ENCODE measurements at regions not wholly inside any gene's neighbourhood (a gene's known extent, or its start where the extent isn't known, plus 50 kb on each side); places are given as distances from the start of the nearest gene placed in this dataset.
A peak's percentile ranks its signal among the peaks of the same experiment; 100 is the strongest.

DNA sequence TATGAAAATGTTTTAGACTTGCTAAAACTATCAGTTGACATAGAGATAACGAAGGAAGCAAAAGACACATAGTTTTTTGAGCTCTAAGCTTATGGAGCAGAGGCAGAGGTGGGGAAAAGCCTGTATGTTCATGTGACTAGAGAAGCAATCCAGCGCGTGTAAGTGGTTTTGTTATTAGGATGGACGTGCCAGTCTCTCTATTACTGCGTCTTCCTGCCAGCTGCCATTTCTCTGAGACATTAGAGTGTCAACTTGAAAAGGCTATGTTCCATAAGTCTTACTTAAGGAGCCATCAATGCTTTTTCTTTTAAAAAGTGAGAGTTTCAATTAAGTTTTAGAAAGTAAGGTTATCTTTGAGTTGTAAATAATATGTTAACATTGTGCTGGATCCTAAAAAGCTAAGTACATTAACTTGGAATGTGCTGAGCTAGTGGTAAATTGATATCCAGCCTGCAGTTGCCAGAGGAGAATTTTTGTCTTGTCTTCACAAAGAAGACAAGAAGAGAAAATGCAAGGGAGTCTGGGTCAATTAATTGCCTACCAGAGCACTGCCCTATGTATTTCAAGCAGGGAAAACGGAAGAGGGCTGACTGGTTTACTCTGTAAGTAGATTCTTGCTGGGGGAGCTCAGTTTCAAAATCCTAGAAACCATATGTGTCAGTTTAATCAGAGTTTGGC, 161.8 kb upstream of the B3GALT2 start:
- TF ChIP-seq GATA2 (IDR thresholded peaks at IDR 0.05; ENCODE audit: low read depth, low read length): no peak
- no peak for TF ChIP-seq GATA3 (IDR thresholded peaks at IDR 0.05; ENCODE audit: low read depth, low read length)

DNA sequence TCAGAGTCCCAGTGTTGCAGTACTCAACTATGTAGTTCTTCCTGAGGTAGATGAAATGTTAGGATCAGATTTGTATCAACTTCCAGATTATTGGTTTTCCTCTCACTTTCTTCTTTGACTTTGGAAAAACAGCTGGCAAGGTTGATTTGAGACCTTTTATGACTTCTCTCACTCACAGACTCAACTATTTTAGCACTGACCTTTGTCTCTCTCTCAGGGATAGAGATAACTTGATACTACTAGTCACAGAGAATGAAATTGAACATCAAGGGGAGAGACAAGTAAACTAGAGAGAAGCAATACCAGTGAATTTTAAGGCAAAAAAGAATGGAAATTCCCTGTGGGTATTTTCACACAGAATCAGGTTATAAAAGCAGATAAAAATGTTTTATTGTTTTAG, 159.7 kb upstream of the B3GALT2 start:
- TF ChIP-seq GATA2 (IDR thresholded peaks at IDR 0.05; ENCODE audit: low read depth, low read length) (no peak), GATA3 (IDR thresholded peaks at IDR 0.05; ENCODE audit: low read depth, low read length) (no peak)

DNA sequence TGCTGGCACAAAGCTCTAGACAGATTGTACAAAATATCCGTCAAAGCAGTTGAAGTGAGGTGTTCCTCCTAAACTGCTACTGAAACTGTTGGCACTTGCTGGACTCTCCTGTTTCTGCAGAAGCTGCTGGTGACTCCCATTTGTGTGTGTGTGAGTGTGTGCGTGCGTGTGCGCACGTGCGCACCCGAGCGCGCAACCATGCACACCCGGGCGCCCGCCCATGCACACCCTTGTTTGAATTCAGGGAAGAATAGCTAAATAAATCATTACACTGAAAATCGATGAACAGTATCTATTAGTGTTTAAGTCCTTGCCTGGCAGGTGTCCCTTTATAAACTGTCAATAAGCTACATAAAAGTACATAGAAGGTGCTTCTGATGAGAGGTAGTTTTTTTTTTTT, 156.4 kb upstream of the B3GALT2 start:
- TF ChIP-seq GATA2 (IDR thresholded peaks at IDR 0.05; ENCODE audit: low read depth, low read length) (no peak), GATA3 (IDR thresholded peaks at IDR 0.05; ENCODE audit: low read depth, low read length) (no peak)

DNA sequence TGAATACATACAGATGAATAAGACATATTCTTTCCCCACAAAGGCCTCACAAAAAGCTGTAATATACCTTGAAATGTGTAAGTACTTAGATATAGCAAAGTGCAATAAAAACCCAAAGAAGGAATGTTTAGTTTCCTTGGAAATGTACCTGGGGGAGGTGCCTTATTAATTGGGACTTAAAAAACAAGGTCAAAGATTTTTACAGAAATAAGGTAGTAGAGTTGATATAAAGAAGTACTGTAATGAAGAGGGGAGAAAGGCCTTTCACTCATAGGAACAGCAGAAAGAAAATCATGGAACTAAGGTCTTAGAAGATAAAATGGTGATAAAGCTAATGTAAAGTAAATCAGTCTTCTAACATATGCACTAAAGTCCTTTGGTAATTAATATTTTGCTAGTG, 153.9 kb upstream of the B3GALT2 start:
- TF ChIP-seq GATA2 (IDR thresholded peaks at IDR 0.05; ENCODE audit: low read depth, low read length) (no peak), GATA3 (IDR thresholded peaks at IDR 0.05; ENCODE audit: low read depth, low read length) (no peak)

DNA sequence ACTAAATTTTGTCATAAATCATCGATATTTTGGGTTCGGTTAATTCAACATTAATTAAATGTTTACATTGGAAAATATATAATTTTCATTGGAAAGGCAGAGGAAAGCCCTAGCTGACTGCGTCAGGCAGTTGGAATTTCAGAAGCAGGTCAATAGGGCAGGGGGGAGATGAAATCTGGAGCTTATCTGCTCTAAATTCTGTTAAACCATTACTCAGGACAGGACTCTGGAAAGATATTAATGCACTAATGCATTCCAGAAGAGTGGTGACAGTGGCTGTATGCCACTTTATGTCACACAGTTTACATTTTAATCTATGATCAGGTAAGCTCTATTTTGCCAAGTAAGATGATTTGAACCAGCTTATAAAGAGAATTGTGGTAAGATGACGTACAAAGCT, 153.0 kb upstream of the B3GALT2 start:
- TF ChIP-seq GATA2 (IDR thresholded peaks at IDR 0.05; ENCODE audit: low read depth, low read length): peak; percentile 66
- TF ChIP-seq GATA3 (IDR thresholded peaks at IDR 0.05; ENCODE audit: low read depth, low read length): peak; percentile 39; the same call in 1 of the 2 replicates

DNA sequence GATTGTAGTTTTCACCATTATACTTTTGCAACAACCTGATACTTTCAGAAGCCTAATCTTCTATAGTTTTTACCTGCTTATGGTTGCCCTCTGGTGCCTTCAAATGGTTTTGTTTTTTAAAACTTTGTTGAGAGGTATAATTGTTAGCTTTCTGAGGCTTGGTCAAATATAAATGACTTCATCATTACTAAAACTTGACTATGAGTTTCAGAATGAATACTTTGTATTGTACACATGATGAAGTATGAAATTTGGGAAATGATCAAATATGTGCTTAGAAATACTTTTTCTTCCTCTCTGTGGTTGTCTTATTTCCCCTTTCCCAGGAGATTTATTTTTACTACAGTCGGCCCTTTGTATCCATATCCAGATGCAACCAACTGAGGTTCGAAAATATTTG, 151.8 kb upstream of the B3GALT2 start:
- no peak for TF ChIP-seq GATA2 (IDR thresholded peaks at IDR 0.05; ENCODE audit: low read depth, low read length)
- no peak for TF ChIP-seq GATA3 (IDR thresholded peaks at IDR 0.05; ENCODE audit: low read depth, low read length)

DNA sequence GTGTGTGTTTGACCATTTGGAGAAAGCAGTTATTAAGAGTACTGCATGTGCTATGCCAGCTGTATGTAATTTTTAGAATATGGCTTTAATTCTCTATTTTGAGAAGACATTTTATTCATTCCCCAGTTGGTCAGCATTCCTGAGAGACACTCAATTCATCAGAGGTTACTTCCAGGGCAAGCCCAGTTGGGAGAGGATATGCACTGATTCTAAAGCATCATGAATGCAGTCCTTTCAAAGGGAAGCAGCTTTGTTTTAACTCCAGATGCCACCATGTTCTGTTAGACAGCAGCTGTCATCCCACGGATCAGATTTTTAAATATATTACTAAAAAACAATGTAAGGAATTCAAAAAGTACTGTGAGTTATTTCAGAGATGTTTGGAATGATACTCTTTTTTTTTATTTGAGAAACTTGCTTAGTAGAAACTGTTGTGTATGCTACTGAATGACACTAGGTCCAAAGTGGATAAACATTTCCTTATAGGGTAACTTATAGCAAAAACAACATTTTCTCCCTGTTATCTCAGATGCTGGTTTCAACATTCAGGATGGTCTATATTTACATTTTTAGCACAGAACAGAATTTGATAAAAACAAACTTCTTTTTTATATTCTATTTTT, 149.5 kb upstream of the B3GALT2 start:
- no peak for TF ChIP-seq GATA2 (IDR thresholded peaks at IDR 0.05; ENCODE audit: low read depth, low read length)
- TF ChIP-seq GATA3 (IDR thresholded peaks at IDR 0.05; ENCODE audit: low read depth, low read length): no peak

DNA sequence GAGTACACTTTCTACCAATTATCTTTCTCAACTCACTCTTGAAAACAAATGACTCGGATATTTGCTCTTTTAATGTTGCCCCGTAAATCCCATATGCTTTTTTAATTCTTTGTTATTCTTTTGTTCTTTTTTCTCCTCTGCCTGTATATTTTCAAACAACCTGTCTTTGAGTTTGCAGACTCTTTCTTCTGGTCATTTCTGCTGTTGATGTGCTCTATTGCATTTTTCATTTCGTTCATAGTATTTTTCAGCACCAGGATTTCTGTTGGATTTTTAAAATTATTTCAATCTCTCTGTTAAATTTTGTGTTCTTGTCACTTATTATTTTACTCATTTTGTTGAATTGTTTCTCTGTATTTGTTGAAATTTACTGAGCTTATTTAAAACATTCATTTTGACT, 146.8 kb upstream of the B3GALT2 start:
- TF ChIP-seq GATA2 (IDR thresholded peaks at IDR 0.05; ENCODE audit: low read depth, low read length): no peak
- TF ChIP-seq GATA3 (IDR thresholded peaks at IDR 0.05; ENCODE audit: low read depth, low read length): no peak

DNA sequence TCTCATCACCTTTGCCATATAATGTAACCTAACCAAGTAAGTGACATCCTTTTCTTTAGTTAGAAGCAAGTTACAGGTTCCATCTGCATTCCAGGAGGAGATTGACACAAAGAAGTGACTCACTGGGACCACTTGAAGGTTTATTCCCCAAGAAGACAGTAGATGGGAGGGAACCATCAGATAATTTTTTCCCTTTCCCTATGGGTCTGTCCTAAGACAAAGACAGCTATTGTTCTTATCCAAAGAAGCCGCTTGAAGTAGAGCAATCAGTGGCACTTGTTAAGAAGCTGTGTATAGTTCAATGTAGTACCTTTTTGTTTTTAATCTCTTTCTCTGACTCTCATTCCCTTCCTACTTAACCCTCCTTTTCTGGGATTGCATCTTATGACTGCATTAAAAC, 139.9 kb upstream of the B3GALT2 start:
- TF ChIP-seq GATA2 (IDR thresholded peaks at IDR 0.05; ENCODE audit: low read depth, low read length): no peak
- no peak for TF ChIP-seq GATA3 (IDR thresholded peaks at IDR 0.05; ENCODE audit: low read depth, low read length)

DNA sequence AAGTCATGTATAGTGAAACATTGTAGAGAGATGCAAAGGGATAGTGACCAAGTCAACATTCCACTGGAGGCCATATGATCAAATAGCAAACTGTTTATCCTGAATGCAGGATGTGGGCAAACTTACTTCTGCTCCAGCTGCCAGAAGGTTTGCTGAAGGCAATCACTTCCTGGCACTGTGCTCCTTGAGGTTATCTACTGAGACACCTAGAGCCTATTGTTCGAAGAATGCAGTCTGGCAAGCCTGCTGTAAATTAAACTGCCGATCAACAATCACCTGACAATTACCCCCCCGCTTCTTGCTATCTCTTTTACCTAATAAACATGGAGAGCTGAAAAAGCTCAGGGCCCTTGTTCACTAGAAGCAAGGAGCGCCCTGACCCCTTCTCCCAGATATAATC, 139.4 kb upstream of the B3GALT2 start:
- TF ChIP-seq GATA3 (IDR thresholded peaks at IDR 0.05; ENCODE audit: low read depth, low read length) (no peak), GATA2 (IDR thresholded peaks at IDR 0.05; ENCODE audit: low read depth, low read length) (no peak)

DNA sequence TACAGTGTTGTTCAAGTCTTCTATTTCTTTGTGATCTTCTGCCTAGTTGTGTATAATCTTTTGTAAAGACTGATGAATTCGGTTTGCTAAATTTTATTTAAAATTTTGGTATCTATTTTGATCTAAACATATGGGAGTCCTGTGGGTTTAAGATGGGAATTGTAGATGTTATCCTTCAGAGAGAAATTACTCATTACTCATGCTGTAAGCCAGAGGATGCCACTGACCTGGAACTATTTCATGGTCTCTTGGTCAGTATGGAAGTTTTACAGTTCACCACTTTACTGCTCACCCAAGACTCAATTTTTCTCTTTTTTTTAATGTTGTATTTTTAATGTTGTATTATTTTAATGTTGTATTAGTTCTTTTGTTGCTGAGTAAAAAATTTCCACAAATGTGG, 138.6 kb upstream of the B3GALT2 start:
- no peak for TF ChIP-seq GATA3 (IDR thresholded peaks at IDR 0.05; ENCODE audit: low read depth, low read length)
- TF ChIP-seq GATA2 (IDR thresholded peaks at IDR 0.05; ENCODE audit: low read depth, low read length): no peak

DNA sequence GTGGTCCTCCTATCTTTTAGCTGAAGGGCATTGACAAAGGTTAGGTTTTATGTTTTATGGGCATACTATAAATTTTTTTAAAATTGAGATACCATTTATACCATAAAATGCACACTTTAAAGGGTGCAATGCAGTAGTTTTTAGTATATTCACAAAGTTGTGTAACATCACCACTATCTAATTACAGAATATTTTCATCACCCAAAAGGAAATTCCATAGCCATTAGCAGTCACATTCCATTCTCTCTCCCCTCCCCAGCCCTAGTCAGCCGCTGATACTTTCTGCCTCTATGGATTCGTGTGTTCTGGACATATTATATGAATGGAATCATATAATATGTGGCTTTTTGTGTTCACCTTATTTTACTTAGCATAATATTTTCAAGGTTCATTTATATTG, 135.8 kb upstream of the B3GALT2 start:
- TF ChIP-seq GATA2 (IDR thresholded peaks at IDR 0.05; ENCODE audit: low read depth, low read length) (no peak), GATA3 (IDR thresholded peaks at IDR 0.05; ENCODE audit: low read depth, low read length) (no peak)

DNA sequence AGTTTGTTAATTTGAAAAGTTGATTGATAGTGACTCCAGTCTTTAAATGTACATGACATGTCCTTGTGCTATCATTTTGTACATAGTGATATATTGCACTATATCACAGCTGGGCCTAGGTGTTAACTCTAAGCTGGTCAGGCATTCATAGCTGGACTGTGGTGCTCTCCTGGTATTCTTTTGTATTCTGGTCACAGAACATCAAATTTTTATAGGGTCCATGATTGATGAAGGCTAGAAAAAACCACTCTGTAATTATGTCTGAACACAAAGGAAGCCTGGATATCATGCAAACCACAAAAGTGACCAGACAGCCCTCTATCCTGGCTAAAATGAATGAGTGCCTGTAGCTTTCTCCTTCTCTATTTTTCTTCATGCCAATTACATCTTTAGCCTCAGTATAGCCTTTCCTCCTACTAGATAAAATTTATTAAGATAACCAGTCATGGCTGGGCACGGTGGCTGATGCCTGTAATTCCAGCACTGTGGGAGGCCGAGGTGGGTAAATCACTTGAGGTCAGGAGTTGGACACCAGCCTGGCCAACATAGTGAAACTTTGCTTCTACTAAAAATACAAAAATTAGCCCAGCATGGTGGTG, 134.9 kb upstream of the B3GALT2 start:
- no peak for TF ChIP-seq GATA2 (IDR thresholded peaks at IDR 0.05; ENCODE audit: low read depth, low read length)

DNA sequence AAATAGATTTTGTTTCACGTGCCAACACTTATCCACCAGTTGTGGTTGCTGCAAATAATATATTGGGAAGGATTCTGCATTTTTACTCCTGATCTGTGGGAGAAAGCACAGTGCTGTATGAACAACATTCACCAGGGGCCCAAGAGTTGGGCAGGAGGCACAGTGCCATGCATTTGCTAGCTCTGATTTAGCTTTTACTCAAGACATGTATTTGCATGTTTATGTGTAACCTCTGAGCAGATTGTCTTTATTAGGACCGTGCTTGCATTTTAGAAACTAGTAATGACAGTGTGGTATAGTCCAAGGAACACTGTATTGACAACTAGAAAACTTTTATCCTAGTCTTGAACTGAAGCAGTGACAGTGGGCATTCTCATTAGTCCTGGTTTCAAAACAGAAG, 133.9 kb upstream of the B3GALT2 start:
- no peak for TF ChIP-seq GATA2 (IDR thresholded peaks at IDR 0.05; ENCODE audit: low read depth, low read length)
- TF ChIP-seq GATA3 (IDR thresholded peaks at IDR 0.05; ENCODE audit: low read depth, low read length): no peak

DNA sequence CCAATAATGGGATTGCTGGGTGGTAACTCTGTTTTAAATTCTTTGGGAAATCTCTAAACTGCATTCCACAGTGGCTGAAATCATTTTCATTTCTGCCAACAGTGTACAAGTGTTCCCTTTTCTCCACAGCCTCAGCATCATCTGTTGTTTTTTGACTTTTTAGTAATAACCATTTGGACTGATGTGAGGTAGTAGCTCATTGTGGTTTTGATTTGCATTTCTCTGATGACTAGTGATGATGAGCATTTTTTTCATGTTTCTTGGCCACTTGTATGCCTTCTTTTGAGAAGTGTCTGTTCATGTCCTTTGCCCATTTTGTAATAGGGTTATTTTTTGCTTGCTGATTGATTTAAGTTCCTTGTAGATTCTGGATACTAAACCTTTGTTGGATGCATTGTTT, 131.9 kb upstream of the B3GALT2 start:
- TF ChIP-seq GATA2 (IDR thresholded peaks at IDR 0.05; ENCODE audit: low read depth, low read length) (no peak), GATA3 (IDR thresholded peaks at IDR 0.05; ENCODE audit: low read depth, low read length) (no peak)
